Activated CD8-positive, alpha-beta memory T cell treated with anti-CD3 and anti-CD28 coated beads for 36 hours (primary cell): ENCODE measurements at regions not wholly inside any gene's neighbourhood (a gene's known extent, or its start where the extent isn't known, plus 50 kb on each side); places are given as distances from the start of the nearest gene placed in this dataset.

Source experiments
- CTCF ChIA-PET: fragments of 350-600 bp; sonication (Branson Sonifier 250); formaldehyde crosslinking; loops from one replicate; lab custom pipeline; 2021; ENCODE audit warnings: antibody characterized with exemption; lab: Charles Lee
- POLR2A ChIA-PET: fragments of 350-600 bp; sonication (Branson Sonifier 250); formaldehyde crosslinking; loops from one replicate; lab custom pipeline; 2021; ENCODE audit warnings: antibody characterized with exemption; lab: Charles Lee

- CTCF ChIA-PET, result no interaction called here
- POLR2A ChIA-PET, result no interaction called here
Measured at GRCh38 chr2:64196963-64197362, 52.7 kb upstream of the PELI1 start.

GRCh38 chr2:64201151-64201550, 56.9 kb upstream of the PELI1 start:
- CTCF ChIA-PET, result no interaction called here
- POLR2A ChIA-PET, result interaction anchor here (0.6 kb wide), 1 partner anchor 9 kb away, joined by 8 read pairs; no protein-coding TSS in a partner anchor

DNA sequence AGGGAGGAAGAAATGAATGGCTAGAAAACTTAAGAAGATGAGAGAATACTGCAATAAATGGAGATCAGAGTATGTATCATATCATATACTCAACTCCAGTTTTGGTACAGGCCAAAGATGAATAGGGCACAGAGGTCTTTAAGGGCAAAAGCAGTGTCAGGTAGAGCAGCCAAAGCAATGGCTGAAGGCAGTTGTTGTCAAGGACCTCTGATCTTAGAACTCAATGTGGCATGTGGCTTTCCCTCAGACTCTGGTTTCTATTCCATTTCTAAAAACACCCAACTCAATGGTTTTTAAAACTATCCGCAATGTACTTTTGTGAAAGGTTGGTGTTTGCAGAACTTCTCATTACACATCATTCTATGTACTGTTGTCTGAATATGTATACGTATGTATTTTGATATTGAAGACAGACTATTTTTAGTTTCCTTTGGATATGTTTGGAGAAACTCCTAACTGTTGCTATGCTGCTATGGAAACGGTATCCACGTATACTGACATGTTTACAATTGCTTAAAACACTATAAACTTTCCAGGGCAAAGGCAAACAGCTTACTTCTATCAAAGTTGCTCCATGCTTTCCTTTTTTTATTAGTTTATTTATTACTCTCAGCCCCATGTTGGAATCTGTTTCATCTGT, 58.1 kb upstream of the PELI1 start:
- ChIA-PET POLR2A (interaction anchor here (0.7 to 1.6 kb wide), 2 partner anchors 10 to 91 kb away, joined by 4 to 19 read pairs; no protein-coding TSS in a partner anchor), CTCF (interaction anchor here (0.6 kb wide), 1 partner anchor 186 kb away, joined by 5 read pairs; no protein-coding TSS in a partner anchor)

- CTCF ChIA-PET, result interaction anchor here (0.6 to 1.3 kb wide), 2 partner anchors 11 to 187 kb away, joined by 3 to 5 read pairs; no protein-coding TSS in a partner anchor
- POLR2A ChIA-PET, result interaction anchor here (0.7 to 1.6 kb wide), 3 partner anchors 9 to 90 kb away, joined by 3 to 19 read pairs (median 4); no protein-coding TSS in a partner anchor
Measured at GRCh38 chr2:64203131-64203857, 59.1 kb upstream of the PELI1 start.

DNA sequence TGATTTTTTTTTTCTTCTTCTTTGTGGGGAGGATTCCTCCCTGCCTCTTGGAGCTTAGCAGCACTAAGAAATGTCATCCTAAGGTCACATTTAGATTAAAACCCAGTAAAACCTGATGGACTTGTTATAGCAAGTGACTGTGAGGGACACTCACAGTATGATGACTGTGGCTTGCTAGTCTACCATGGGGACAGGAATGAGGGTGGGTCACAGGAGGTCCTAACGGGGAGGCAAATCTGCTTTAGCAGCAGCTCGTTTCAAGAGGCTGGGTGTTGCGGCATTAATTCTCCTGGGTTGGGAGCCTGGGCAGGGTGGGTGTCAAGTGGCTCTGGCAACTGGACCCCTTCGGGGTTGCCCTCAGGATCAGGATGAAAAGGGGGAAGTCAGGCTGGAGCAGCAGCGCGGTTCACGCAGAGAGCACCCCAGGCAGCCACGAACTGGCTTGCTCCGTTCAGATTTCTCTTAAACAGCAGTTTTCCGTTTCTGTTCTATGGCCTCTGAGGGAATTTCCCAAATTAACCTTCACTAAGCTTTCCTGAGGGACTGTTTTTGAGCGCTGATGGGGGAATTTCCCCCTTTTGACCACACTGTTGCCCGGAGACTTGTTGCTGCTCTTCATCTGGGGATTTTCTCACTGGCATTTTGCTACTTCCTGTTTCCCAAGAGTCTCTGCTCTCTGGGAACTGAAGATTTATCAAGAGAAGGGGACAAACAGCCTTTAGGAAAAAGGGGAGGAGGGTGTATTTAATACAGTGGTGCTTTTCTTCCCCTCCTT, 59.8 kb upstream of the PELI1 start:
- ChIA-PET POLR2A (interaction anchor here (0.6 to 1.0 kb wide), 4 partner anchors 9 to 122 kb away, joined by 3 to 4 read pairs (median 3); no protein-coding TSS in a partner anchor), CTCF (interaction anchor here (1.3 kb wide), 1 partner anchor 10 kb away, joined by 3 read pairs; no protein-coding TSS in a partner anchor)

DNA sequence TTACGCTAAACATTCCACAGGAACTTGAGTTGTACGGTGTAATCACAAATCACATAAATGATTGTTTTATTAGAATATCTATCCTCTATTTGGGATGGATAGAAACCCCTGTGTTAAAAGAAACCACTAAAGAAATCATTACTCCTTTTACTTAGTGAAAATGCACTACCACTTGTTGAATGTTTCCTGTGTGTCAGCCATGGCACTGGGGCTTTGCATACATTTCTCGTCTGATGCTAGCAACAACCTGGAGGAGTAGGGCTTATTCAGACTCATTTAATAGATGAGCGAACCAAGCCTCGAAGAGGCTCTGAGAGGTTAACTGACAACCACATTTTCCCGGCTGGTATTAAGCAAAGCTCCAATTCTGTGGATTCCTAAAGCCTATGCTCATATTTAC, 60.5 kb upstream of the PELI1 start:
- ChIA-PET POLR2A (interaction anchor here (0.6 to 1.0 kb wide), 3 partner anchors 10 to 121 kb away, joined by 3 to 4 read pairs (median 3); no protein-coding TSS in a partner anchor), CTCF (interaction anchor here (0.6 to 1.3 kb wide), 2 partner anchors 10 to 155 kb away, joined by 3 read pairs; no protein-coding TSS in a partner anchor)

- CTCF ChIA-PET, result interaction anchor here (0.6 kb wide), 1 partner anchor 155 kb away, joined by 3 read pairs; no protein-coding TSS in a partner anchor
- POLR2A ChIA-PET, result no interaction called here
Measured at GRCh38 chr2:64205415-64205814, 61.2 kb upstream of the PELI1 start.

DNA sequence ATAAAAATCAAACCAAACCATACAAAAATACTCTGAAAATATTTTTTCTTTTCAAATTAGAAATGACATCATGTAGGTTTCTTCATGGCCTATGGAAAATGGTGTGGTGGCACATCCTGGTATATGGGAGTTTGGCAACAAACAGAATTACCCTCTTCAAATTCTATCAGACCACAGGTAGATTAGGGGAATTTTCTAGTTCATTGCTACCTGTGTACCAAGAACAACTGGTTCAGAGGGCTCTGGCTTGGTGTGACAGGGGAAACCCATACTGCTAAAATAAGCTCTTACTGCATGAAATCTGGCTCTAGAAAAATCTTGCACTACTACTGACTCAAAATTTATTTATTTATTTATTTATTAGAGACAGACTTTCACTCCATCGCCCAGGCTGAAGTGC, 63.4 kb upstream of the PELI1 start:
- ChIA-PET CTCF (no interaction called here), POLR2A (no interaction called here)

GRCh38 chr2:64210816-64211215, 66.6 kb upstream of the PELI1 start:
- POLR2A ChIA-PET, result interaction anchor here (0.6 kb wide), 2 partner anchors 10 to 117 kb away, joined by 3 to 8 read pairs; no protein-coding TSS in a partner anchor
- CTCF ChIA-PET, result interaction anchor here (1.2 kb wide), 1 partner anchor 161 kb away, joined by 3 read pairs; no protein-coding TSS in a partner anchor

- POLR2A ChIA-PET, result interaction anchor here (1.4 to 2.2 kb wide), 2 partner anchors 9 to 114 kb away, joined by 4 to 9 read pairs; no protein-coding TSS in a partner anchor
- CTCF ChIA-PET, result interaction anchor here (1.2 kb wide), 1 partner anchor 161 kb away, joined by 3 read pairs; no protein-coding TSS in a partner anchor
Measured at GRCh38 chr2:64211276-64211921, 67.2 kb upstream of the PELI1 start.

DNA sequence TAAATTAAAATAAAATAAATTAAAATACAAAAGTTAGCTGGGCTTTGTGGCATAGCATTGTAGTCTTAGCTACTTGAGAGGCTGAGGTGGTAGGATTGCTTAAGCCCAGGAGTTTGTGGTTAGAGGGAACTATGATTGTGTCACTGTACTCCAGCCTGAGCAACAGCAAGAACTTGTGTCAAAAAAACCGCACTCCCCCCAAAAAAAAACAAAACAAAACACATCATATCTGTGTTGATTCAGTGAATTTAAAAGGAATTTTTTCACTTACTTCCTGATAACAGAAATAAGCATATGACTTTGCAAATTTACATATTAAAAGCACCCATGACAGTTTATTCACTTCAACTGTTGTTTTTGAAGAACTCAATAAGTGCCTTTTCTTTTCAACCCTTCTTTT, 68.1 kb upstream of the PELI1 start:
- POLR2A ChIA-PET, result interaction anchor here (0.7 to 2.2 kb wide), 6 partner anchors 9 to 118 kb away, joined by 3 to 9 read pairs (median 4); no protein-coding TSS in a partner anchor

DNA sequence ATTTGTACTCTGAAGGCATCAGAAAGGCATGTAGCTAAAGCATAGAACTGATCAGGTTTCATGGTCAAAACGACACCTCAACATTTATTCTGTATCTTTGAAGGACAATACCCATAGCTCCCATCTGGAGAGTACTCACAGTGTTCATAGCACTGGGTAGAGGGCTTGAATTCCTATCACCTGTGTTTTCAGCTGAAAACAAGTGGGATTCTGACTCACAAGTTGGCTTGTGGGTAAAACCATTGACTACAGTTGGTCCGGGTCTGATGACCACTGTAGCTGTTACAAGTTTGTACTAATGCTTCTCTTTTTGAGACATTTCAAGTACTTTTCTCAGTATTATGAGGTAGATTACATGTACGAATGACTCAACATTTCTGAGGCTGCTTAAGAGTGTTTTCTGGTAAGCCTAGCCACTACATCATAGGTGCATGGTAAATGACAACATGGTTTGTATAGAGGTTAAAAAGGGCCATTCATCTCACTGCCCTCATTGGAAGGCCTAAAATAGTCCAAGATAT, 68.6 kb upstream of the PELI1 start:
- CTCF ChIA-PET, result interaction anchor here (0.8 kb wide), 1 partner anchor 113 kb away, joined by 3 read pairs; no protein-coding TSS in a partner anchor

More for the DNA sequence above, 68.1 kb upstream of the PELI1 start:
- CTCF ChIA-PET, result interaction anchor here (0.8 kb wide), 1 partner anchor 114 kb away, joined by 3 read pairs; no protein-coding TSS in a partner anchor

DNA sequence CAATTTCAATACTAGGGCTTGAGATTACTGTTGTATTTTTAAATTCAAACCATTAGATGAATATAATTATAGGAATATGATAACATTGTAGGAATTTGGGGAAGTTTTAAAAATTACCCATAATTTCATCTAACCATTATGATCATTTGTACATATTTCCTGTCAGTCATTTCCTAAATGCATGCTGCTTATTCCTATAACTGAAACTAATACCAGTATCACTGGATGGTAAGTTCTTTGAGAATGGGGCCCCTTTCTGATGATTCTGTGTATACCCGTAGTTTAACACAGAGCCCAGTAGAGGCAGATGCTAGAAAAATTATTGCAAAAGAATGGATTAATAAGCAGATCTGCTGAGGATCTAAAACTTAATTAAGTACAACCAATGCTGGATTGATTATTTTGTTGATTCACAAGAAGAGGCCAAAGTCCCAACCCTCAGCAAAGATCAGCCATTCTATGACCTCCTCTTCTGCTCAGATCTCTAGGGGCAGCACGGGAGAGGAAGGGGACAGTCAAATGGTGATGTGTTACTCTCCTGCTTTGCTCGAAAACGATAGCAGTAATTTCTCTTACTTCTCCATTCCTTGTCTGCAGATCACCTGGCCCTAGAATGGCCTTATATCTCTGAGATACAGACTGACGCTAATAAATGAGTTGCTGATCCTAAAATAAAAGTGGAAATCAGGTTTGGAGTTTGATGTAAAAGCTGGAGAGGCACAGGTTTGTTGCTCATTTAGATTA, 69.5 kb upstream of the PELI1 start:
- POLR2A ChIA-PET, result interaction anchor here (0.7 to 1.8 kb wide), 7 partner anchors 71 to 113 kb away, joined by 3 to 25 read pairs (median 5); no protein-coding TSS in a partner anchor
- CTCF ChIA-PET, result interaction anchor here (0.6 to 2.8 kb wide), 4 partner anchors 10 to 114 kb away, joined by 3 to 22 read pairs (median 4); no protein-coding TSS in a partner anchor

More for the DNA sequence above, 68.6 kb upstream of the PELI1 start:
- POLR2A ChIA-PET, result interaction anchor here (0.7 to 2.2 kb wide), 5 partner anchors 9 to 113 kb away, joined by 3 to 9 read pairs (median 4); no protein-coding TSS in a partner anchor

- ChIA-PET POLR2A (interaction anchor here (0.5 to 1.8 kb wide), 10 partner anchors 10 to 202 kb away, joined by 3 to 25 read pairs (median 5); no protein-coding TSS in a partner anchor), CTCF (interaction anchor here (0.6 to 2.8 kb wide), 9 partner anchors 9 to 178 kb away, joined by 3 to 22 read pairs (median 3); no protein-coding TSS in a partner anchor)
Measured at GRCh38 chr2:64214281-64215115, 70.3 kb upstream of the PELI1 start.

DNA sequence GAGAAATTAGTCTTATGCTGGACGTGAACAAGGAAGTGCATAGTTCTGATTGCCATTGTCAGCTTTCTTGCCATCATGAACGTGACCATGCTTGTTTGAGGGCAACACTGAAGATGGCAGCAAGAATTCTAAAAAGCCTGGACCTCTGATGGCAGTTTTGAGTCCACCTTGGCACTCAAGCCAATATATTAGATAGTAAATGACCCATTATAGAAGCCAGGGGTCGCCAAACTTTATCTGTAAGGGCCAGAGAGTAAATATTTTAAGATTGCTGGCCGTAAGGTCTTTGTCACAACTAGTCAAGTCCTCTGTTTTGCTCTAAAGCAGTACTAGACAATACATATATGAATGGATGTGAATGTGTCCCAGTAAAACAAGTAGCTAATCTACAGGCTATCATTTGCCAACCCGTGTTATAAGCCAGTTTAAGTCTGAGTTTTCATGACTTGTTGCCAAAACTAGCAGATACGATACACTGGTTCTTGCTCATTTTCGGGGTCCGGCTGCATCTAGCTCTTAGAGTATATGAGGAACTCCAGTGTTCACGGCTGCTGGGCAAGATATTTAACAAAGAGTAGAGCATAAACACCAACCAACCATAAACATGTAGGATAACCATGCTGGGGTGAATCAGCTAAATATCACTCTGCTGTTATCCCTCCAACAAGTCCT, 73.1 kb upstream of the PELI1 start:
- CTCF ChIA-PET, result interaction anchor here (1.4 kb wide), 1 partner anchor 52 kb away, joined by 3 read pairs; no protein-coding TSS in a partner anchor

More for the DNA sequence above, 73.1 kb upstream of the PELI1 start:
- POLR2A ChIA-PET, result no interaction called here
